Activated CD8-positive, alpha-beta memory T cell treated with anti-CD3 and anti-CD28 coated beads, Interleukin-2, amount 50 U/mL, for 48 hours (primary cell): ENCODE measurements at regions not wholly inside any gene's neighbourhood (a gene's known extent, or its start where the extent isn't known, plus 50 kb on each side); places are given as distances from the start of the nearest gene placed in this dataset.
"Not testable (repeated sequence)": the region's sequence is repeated elsewhere in the genome, so short reads cannot be mapped to it uniquely, and the experiment has no call there.

Experiments
- DNase-seq: peaks from one replicate; pipeline ENCODE4 v3.0.0-alpha.2; 2020

DNA sequence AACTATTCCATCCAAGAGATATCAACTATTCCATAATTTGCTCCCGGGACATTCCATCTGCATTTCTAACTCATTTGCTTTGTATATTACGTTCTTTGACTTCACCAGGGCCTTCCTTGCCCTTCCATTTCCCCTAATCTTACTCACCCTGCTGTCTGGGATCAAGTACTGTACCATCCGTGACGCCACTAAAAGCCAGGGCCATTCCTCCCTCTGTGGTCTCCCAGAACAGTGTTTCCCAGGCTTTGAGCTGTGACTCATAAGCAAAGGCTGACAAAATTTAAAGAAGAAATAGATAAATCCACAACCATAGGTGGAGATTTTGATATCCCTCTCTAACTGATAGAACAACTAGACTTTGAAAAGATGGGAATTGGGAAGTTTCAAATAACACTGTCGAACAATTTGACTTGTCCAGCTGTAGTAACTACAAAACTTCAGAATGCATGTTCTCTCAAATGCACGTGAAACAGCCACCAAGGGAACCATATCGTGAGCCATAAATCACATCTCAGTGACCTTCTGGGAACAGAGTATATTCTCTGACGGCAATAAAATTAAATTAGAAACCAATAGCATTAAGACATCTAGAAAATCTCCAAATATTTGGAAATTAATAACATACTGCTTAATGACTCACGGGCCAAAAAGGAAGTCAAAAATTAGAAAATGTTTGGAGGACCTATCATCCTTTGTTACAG, 501.0 kb downstream of the SETD4 start:
- DNase-seq, result no peak

DNA sequence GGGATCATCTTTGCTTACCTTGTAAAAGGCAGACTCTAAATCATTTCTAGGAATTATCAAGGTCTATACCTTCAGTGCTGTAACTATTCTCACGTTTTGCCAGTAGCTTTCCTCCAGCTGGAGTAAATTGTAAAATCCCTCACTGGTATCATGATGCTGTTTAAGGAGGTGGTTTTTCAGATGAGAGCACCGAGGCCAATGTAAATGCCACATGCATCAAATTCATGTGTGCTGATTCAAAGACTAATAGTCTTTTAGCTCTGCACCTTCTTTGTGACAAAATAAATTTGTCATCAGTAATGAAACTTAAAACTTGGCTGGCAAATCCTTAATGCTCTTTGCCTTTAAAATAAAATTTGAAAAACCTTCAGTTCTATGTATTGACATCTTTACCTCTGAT, 503.8 kb downstream of the SETD4 start:
- no peak for DNase-seq

DNA sequence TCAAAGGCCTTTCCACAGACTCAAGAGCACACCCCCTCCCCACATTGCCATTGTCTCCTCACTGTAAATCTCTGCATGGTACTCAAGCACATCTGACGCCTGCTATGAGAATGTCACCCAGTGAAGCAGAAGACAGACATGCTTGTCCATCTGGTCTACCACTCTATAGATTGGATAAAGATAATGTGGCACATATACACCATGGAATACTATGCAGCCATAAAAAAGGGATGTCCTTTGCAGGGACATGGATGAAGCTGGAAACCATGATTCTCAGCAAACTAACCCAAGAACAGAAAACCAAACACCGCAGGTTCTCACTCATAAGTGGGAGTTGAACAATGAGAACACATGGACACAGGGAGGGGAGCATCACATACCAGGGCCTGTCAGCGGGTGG, 503.4 kb upstream of the RUNX1 start:
- not testable (repeated sequence) for DNase-seq

DNA sequence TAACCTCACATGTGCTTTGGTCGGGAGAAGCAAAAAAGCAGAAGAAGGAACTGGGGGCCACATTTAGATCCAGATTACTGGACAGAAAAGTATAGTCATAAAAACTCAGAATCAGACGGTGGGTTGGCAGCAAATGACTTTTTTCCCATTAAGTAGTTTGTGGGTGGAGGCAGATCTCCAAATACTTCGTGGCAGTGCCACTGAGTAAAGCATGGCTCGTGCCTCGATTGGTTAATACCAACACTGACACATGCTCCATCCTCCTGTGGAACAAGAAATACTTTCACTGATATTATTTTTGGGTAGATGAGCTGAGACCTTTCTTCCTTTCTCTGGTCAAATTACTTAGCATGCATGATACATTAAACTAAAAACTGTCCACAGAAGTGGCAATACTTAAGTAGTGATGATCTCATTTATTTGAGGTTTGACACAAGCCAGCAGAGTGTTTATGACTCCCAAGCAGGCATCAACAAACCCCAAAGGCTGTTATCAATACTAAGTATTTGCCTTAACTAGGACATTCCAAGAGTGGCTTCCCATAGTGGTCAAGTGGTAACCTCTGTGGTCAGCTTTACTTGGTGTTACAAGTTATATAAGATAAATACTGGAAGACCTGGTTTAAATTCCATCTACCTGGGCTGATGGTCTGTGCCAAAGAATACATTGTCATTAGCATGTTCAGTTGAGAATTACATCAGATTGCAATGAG, 500.0 kb upstream of the RUNX1 start:
- DNase-seq, result no peak

DNA sequence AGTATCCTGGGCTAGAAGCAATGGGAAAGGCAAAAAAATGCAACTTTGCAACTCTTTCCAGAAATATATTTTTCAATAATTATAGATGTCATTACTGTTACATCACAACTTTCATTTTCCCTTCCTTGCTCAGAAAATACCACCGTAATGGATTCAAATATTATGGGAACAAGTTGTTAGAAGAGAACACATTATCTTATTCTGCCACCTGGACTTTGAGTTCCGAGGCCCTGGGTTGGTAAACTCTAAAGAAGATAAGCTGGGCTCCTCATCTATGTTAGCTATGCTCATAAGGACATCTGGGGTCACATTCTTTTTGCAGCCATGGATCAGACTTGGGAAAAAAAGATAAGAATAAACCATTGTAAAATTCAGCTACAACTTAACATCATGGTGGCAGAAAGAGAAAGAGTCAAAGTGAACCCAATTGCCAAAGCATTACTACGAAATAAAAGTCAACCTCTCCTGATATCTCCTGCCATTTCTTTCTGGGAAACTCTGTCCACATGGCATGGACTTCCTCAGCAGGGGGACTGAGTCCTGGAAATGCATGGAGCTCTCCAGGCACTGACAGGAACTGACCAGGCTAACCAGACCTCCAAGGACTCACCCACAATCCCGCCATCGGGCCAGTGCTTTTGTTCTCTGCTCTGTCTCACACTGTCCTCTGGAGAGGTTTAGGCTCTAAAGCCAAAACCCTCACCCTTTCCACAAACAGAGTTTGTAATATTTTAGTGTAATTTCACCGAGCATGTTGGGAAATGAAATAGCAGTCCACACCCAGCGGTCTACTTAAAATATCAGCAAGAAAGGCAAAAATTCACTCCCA, 499.1 kb upstream of the RUNX1 start:
- DNase-seq, result no peak

DNA sequence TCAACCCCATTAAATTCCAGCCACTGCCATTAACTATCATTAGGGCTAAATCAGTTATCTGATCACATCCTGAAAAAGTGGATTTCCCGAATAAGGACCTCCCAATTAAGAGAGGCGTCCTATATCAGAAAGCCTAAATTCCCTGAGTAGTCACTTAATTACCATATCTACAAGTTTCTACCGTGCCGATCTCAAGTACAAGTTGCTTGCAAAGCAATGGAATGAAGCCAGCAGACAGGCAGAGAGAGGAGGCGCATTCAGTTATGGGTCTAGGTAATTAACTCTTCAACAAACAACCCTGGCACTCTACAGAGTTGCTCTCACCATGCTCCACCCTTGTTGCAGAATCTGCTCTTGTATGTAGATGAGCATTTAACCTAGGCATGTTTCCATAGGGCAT, 494.6 kb upstream of the RUNX1 start:
- no peak for DNase-seq

DNA sequence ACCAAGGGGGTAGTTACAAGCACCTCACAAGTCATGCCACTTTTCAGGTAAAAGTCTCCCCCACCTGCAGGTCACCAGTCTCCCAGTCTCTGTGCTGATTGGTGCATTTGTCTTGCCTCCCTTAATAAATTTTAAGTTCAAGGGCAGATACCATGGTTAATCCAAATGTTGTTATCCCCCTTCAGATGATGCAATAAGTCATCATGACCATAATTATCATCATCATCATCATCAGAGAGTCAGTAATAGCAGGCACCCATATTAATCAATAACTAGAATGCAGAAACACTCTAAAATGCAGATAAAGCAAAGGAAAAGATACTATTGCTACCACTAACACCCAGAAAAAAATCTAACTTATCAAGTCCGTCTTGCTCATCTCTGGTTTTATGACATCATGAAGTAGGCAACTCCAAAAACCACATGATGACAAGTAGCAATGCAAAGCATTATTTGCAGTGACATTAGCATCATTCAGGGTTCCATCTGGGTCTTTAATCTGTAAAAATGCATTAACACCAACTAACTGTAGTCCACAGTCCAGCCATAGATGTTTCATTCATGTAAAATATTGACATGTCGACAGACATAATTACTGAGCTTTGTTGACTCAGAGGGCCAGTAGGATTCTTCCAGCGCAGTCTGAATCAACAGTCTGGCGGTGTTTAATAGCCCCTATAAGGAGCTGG, 492.0 kb upstream of the RUNX1 start:
- DNase-seq, result no peak

DNA sequence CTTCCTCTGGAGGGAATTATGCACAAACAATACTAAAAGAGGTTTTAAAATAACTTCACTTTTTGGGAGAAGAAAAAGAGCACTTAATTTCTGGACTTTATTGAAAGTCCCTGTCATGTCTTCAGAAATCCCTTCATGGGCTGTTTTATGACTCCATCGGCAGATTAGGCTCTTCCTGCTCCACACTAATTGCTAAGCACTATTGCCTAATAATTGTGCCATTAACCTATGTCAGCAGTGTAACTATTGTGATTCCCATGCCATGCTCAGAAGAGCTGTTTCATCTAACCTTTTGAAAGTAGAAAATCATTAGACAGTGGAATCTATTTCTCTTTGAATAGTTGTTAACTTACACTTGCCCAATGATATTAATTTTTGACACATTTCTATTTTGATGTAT, 489.3 kb upstream of the RUNX1 start:
- DNase-seq, result no peak

DNA sequence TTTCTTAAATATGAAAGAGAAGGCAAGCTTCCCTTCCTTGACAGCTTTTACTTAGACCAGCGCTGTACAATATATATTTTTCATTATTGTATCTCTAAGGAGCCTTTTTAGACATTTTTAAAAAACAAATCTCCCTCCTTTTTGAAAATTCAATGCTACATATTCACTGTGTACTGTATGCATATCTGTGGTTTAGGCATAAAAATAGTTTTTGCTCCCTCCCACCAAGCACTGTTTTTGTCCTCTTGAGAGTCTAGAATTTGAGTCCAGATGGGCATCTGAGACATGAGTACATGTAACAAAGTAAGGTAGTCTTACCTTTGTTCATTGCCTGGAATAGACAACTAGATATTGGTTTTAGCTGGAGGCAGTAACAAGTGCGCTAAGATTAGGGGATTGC, 488.5 kb upstream of the RUNX1 start:
- DNase-seq, result no peak

DNA sequence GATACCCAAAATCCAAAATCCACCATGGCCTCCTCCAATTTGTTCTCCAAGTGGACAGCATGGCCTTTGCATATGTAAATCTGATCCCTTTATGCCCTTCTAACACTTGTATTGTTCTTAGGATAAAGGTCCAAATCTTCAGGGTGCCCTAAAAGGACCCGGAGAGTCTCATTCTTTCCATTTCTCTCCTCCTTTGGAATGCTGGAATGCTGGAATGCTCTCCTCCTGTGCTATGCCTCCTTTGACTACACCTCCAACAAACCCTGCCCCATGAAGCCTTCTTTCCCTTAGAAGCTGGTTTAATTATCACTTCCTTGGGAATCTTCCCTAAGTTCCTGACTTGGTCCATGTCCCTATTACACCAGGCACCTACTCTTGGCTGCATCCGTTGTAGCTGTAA, 484.8 kb upstream of the RUNX1 start:
- DNase-seq, result no peak

DNA sequence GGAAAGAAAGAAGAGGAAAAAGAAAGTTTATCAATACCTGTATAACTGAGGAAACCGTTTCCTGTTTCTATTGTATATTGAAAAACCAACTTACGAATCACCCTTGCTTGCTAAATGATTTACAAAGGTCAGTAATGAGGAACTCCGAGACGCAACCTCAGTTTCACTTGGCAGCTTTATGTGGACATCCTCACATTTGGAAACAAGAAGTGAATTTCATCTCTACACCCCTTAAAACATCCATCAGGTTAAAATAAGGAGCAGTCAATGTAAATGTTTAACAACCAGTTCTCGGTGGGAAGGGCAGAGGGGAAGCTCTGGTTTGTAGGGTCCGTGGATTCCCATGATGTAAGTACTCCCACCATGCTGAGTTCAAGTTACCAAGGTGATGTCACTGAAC, 481.7 kb upstream of the RUNX1 start:
- no peak for DNase-seq

DNA sequence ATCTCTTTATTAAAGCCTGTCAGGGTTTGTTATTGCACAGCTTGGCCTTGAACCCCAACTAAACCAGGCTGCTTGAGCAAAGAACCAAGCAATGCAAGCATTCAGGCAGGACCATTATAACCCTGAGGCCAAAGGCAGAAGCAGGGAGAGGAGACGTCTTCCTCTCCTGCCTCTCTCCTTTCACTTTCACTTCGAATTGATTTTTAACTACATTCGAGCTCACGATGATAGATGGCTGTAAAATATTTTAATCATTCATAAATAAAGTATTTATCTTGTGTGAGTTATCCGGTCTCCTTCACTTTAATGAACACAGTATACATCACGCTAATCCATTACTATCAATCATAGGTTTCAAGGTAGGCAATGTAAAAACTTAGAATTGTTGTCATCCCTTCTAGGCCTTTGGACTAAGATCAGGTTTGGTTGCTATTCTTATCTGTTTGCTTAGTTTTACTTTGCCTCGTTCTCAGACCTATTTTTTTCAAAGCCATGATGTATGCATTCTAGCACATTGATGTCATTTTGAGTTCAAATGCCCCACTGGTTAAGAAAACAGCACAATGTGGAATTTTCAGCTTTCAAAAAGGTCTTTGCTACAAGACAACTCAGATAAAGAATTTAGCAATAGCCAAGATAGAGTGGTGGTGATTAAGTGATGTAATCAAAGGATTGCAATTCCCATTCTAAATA, 480.2 kb upstream of the RUNX1 start:
- no peak for DNase-seq

DNA sequence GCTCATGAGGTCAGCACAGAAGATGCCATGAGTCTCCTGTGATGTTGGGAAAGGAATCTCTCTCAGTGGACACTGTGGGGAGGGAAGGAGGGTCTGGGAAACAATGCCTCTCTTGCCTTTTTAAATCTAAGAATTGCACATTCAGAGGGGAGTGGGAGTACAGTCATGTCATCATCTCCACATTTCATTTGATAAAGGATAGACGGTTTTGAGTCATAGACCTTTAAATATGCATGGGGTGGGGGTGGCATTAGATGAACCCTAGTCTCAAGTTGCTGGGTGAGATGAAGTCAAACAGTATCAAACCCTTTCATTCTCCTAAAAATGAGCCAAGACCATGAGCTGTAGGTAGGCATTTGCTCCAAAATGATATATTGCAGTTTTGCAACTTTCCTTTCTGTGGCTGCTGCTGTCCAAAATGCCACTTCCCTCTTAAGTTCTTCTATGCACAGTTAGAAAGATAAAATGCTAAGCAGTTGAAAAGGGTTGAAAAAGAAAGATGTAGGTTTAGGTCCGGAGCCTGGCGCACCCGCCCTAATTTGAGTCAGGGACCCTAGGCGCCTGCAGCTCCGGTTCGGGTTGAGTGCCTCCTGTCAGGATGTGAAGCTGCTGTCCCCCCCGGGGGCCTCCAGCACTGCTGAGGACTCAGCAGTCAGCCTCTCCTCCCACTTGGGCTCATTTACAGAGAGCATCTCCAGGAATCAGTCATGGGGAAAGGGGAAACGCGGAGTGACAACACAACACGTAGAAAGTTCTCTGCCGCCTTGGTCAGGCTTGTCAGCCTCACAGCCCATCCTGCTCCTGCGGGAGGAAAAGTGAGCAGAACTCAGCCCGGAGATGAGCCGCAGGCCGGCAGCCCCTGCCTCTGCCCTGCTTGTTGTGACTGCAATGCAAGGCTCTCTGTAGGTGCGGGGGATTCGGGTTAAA, 479.3 kb upstream of the RUNX1 start:
- DNase-seq, result peak; percentile 72

DNA sequence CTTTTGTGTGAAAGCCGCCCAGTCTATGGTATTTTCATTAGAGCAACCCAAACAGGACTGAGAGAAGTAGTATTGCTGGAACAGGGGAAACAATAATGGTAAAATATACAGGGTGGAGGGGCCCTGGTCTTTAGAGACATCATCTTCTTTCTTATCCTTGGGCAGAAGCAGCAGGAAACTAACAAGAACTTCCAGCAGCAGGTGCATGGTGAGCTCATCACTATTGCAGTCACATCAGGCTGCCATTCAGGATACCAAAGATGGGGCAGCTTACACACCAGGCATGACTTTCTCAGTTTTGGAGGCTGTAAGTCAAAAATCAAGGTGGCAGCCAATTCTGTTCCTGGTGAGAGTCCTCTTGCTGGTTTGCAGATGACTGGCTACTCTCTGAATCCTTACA, 478.3 kb upstream of the RUNX1 start:
- no peak for DNase-seq

DNA sequence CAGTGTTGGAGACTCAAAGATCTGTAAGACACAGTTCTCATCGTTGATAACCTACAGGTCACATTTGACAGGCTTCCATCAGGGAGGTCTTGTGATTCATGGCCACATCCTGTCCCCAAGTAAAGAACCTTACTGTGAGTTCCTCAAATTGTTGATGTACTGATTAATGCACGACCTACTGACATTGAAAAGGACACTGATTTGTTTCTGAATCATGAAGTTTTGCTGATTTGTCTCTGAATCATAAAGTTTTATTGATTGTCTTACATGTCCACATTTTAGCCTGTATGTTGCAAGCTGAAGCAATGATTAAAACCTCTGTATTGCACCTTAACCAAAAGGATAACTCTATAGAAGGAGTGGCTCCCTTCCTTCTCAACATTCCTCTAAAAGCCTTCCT, 476.3 kb upstream of the RUNX1 start:
- DNase-seq, result no peak

DNA sequence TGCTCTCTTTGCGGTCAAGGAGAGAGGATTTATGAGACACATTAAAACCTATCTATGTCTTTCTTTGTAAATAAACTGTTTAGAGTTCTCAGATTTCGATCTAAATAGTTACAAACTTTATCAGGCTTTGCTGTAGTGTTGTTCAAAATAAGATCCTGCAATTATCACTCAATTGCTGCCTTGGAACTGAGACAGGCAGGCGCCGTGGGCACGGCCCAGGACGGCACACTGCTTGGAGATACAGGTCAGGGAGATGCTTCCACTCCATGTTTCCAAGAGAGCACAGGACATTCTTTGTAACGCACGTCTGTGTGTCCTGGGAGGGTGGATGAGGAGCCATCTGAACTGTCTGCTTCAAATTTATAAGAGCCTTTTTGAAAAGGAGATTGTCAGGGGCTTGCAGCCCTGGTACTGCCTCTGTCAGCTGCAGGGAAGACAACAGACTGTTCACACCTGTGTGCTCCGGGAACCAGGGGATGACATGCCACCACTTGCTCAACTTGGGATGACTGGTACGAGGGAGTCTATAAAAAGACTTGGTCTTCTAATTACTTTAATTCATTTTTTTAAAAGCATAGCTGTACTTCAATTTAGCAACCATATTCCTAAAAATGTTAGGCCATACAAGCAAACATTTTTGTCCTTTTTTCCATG, 472.9 kb upstream of the RUNX1 start:
- DNase-seq, result no peak

DNA sequence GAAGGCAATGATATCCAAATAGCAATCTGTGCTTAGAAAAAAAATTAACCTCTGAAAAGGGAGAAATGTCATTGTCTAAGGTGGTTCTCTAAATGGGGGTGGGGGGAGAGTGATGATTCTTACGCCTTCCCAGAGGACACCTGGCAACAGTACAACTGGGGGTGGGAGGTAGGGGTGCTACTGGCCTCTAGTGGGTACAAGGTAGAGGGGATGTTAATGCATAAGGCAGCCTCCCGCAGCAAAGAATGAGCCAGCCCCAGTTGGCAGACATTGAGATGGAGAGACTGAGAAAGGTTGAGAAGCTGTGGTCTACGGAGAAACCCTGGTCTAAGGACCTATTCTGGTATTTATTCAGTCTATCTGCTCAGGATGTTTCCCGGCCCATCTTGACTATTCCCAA, 472.2 kb upstream of the RUNX1 start:
- DNase-seq, result no peak

DNA sequence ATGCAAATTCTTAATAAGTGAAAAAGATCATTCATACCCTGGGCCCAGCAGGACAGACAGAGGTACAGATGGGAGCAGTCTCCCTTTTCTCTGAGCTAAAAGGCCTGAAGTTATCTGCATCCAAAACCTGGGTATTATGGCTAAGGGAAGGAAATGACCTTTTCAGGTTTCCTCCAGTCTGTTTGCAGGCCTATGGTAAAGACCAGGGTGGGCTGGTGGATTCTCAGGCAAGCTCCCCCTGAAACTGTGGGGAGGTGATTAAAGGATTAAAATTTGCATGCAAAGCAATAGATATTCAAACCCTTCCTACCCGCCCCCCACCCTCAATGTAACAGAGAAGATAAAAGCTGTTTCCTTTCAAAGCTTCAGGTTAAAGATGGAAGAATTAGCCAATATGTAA, 471.8 kb upstream of the RUNX1 start:
- DNase-seq, result no peak

DNA sequence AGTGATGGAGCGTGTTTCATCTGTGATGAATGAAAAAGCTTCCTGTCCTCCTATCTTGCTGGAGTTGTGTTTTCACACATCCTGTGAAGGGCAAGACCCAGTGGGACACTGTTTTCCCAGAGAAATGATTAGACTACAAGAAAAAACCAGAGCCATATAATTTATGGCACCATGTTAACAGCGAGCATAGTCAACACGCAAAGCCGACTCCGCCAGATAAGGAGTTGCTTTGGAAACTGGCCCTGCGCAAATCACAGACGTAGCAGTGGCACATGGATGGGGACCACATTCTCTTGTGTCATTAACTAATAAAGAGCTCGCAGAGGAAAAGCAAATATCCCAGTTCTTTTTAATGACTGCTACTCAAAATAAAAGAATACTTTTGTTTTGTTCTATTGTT, 471.2 kb upstream of the RUNX1 start:
- no peak for DNase-seq

DNA sequence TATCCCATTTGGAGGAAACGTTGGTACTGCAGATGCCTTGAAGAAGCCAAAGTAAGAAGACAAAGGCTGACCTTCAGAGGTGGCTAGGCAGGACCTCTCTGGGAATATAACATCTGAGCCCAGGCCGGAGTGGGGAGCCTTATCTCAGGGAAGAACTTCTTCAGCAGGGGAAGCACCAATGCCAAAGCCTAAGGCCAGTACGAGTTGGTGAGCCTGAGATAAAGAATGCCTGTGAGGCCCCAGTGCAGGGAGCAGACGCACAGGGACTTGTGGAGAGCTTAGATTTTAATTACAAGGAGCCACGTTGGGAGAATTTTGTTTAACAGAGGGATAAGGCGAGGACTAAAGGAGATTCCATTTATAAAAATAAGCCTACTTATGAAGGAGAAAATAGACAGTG, 468.8 kb upstream of the RUNX1 start:
- no peak for DNase-seq

DNA sequence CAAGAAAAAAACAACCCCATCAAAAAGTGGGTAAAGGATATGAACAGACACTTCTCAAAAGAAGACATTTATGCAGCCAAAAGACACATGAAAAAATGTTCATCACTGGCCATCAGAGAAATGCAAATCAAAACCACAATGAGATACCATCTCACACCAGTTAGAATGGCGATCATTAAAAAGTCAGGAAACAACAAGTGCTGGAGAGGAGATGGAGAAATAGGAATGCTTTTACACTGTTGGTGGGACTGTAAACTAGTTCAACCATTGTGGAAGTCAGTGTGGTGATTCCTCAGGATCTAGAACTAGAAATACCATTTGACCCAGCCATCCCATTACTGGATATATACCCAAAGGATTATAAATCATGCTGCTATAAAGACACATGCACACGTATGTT, 467.2 kb upstream of the RUNX1 start:
- DNase-seq, result not testable (repeated sequence)
